Uterus (tissue), 2 donors: ENCODE measurements at regions not wholly inside any gene's neighbourhood (a gene's known extent, or its start where the extent isn't known, plus 50 kb on each side); places are given as distances from the start of the nearest gene placed in this dataset.

Experiments used
- POLR2A ChIP-seq, 2 donors: fragments of 450-650 bp; IDR thresholded peaks; one replicate each; pipeline ENCODE4 v1.6.1; 2016; ENCODE audit warnings: antibody characterized with exemption in 2 of 2, mild to moderate bottlenecking in 1 of 2, moderate library complexity in 1 of 2
- TF ChIP-seq, protein P1 (sequence below), 4 experiments: fragments of 200-600 bp in 2 of 4; fragments of 450-650 bp in 2 of 4; sonication (generic) in 2 of 4; IDR thresholded peaks; one replicate each; pipeline ENCODE4 v1.5.1; 2016 to 2019; ENCODE audit warnings: antibody characterized with exemption in 4 of 4, mild to moderate bottlenecking in 2 of 4, moderate library complexity in 1 of 4

DNA sequence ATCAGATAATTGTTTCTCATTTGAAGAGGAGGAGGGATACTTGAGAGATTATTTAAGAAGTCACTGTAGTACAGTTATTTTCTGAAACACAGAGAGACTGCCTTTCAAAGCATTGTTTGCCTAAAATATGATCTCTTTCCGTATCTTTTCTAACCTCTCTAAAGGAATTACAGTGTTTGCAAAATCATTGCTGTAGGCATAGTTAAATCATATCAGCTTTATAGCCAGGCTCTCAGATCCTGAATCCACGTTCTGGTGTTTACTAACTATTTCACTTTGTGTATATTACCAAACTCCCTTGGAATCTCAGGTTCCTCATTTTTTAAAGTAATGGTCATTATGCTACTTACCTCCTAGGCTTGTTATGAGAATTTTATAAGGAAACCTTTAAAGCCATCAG is 1151.6 kb upstream of the CDH9 start:
- no peak for TF ChIP-seq POLR2A (IDR thresholded peaks at IDR 0.05)
- TF ChIP-seq, protein P1, sequence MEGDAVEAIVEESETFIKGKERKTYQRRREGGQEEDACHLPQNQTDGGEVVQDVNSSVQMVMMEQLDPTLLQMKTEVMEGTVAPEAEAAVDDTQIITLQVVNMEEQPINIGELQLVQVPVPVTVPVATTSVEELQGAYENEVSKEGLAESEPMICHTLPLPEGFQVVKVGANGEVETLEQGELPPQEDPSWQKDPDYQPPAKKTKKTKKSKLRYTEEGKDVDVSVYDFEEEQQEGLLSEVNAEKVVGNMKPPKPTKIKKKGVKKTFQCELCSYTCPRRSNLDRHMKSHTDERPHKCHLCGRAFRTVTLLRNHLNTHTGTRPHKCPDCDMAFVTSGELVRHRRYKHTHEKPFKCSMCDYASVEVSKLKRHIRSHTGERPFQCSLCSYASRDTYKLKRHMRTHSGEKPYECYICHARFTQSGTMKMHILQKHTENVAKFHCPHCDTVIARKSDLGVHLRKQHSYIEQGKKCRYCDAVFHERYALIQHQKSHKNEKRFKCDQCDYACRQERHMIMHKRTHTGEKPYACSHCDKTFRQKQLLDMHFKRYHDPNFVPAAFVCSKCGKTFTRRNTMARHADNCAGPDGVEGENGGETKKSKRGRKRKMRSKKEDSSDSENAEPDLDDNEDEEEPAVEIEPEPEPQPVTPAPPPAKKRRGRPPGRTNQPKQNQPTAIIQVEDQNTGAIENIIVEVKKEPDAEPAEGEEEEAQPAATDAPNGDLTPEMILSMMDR (IDR thresholded peaks at IDR 0.05), result no peak
